GM18499 (cell line): ENCODE measurements at regions not wholly inside any gene's neighbourhood (a gene's known extent, or its start where the extent isn't known, plus 50 kb on each side); places are given as distances from the start of the nearest gene placed in this dataset.
"Not testable (repeated sequence)": the region's sequence is repeated elsewhere in the genome, so short reads cannot be mapped to it uniquely, and the experiment has no call there.

Source experiments
- ATAC-seq: cut with Tn5 transposase; IDR thresholded peaks from one replicate; pipeline ENCODE4 v1.9.1; 2021; ENCODE audit warnings: moderate number of reproducible peaks; ENCODE audit not compliant: insufficient read depth, unreplicated experiment

- ATAC-seq, result no peak
Measured at GRCh38 chr16:51986717-51987116, 560.2 kb downstream of the TOX3 start.

DNA sequence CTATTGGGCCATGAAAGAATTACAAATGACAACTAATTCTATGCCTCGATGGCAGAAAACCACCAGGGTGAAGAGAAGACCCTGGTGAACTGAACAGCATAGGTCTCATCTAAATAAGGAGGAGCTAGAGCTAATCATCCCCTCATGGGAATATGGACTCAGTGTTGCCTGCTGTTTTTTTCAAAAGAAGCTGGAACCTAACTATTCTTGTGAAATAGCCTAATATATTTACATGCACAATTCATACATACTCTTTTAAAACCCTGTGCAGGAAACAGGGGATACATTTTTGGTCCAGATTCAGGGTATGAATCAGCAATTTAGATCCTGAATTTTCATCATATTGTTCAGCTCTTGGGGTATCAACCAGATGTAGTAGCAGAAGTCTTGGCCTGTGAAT is 560.6 kb downstream of the TOX3 start:
- ATAC-seq, result no peak

- ATAC-seq, result no peak
Measured at GRCh38 chr16:51985126-51985525, 561.8 kb downstream of the TOX3 start.

GRCh38 chr16:51984395-51984794 is 562.5 kb downstream of the TOX3 start:
- ATAC-seq, result no peak

- no peak for ATAC-seq
Measured at GRCh38 chr16:51982715-51983680, 563.9 kb downstream of the TOX3 start.

- ATAC-seq, result no peak
Measured at GRCh38 chr16:51981725-51982124, 565.2 kb downstream of the TOX3 start.

- ATAC-seq, result not testable (repeated sequence)
Measured at GRCh38 chr16:51977506-51977905, 569.4 kb downstream of the TOX3 start.

- ATAC-seq, result no peak
Measured at GRCh38 chr16:51971184-51971583, 575.8 kb downstream of the TOX3 start.

DNA sequence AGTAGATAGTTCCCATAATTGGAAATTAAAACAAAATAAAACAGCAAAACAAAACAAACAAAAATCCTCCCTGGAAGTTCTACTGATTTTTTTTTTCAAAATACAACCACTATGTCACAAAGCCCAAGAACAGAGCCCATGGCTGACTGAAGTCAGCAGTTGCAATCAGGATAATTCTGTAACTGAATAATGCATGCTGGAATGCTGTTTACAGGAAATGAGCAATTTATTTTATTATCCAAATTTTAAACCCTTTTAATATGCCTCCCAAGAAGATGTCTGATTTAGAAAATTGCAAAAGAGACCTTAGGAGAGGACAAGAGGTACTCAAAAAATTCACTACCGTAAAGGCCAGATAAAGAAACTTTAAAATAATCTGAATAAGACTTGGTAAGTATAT is 578.2 kb downstream of the TOX3 start:
- no peak for ATAC-seq

- ATAC-seq, result no peak
Measured at GRCh38 chr16:51967646-51968045, 579.3 kb downstream of the TOX3 start.

DNA sequence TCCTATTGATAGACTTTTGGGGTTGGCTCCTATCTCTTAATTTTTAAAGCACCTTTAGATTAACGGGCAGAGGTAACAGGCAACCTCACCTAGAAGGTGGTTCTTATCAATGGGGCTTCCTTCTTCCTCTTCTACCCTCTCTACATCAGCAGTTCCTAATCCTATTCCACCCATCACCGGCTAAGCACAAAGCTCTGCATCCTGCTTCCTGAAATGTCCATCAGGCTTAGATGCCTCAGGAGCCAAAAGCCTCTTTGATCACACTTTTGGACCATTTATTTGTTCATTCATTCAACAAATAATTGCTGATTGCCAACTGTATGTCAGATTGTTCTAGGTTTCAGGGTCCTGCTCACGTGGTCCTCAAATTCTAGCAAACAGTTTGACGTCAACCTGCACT is 586.0 kb downstream of the TOX3 start:
- ATAC-seq, result no peak

DNA sequence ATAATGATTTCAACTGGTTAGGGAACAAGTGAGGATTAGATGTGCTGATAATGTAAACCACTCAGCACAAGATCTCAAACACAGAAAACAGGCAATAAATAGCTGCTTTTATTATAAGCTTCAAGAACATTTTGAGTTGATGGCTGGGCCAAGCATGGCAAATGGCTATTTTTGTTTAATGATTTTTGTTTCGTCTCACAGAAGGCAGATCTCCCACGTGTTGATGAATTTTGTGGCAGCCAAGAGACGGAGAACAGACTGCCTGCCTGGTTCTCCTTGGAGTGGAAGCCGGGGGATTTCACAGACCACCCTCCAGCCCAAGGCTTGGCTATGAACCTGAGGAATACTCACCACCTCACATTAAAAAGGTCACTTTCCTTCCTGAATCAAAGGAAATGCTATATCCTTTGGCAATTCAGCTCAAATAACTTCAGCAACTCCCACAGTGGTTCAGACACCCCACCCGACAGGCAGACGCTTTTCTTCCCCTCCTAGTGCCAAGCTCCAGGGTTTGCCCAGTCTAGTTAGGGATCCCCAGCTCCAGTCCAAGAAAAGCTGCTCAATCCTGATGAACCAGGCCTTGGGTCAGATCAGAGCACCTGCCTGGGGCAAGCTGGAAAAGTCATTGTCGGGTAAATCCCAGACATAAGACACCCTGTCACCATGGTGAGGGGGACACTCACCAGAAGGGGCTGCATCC is 593.5 kb downstream of the TOX3 start:
- no peak for ATAC-seq

- ATAC-seq, result no peak
Measured at GRCh38 chr16:51952500-51952899, 594.4 kb downstream of the TOX3 start.

GRCh38 chr16:51951668-51952298 is 595.2 kb downstream of the TOX3 start:
- no peak for ATAC-seq

DNA sequence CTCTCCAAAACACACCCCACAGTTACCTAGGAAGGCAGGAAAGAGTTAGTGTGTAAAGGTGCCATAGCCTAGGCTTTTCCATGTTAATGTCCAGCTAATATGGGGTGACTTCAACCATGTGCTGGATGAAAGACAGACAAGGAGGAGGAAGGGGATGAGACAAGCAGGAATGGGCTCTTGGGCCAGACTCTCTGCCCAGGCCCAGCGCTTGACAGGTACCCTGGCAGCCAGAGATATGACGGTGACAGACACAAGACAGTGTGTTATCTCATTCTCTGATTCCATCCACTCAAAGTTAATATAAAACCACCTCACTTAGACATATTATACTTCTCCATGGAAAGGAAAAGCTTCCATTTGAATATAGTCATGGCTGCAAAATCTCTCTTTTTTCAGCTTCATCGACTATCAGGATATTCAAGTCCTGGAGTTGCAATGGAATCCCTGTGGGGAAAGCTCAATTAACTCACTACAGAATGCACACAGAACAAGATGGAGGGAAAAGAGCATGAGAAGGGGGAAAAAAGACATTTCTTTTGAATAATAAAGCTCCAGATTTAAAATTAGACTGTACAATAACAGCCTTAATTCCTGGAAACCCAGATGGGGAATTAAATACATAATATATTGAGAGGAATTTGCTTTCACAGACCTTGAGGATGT is 596.7 kb downstream of the TOX3 start:
- ATAC-seq, result no peak

DNA sequence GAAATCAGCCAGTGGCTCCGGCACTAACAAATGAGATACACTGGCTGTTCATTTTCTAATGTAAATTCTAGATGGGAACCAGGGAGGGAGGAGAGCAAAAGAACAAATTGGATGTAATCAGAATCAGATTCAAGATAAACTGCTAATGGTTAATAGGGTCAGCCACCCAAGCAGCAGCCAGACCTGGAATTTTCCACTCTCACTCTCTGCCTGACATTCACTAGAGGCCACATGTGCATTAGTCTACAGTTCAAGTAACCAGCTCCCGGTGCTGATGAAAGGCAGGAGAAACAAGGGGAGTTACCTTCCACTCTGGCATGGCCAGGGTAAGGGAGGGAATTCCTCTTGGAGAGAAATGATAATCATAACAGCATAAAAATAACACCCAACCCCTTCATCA is 597.7 kb downstream of the TOX3 start:
- ATAC-seq, result no peak

- no peak for ATAC-seq
Measured at GRCh38 chr16:51941412-51941811, 605.5 kb downstream of the TOX3 start.

DNA sequence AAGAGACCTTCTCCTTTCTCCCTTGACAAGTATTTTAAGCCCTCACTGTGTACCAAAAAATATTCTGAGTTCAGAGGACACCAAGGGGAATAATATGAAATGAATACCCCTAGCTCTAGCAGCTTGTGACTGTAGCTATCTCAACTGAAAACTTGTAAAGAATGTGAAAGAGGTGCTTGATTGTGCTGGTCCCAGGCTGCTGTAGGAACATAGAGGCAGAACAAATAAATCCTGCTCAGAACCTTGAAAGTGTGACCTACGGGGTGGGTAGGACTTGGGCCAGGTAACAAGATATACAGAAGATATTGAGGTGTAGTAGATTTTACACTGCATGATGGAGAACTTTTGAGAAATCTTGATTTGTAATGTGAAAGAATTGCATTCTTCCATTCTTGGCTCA is 606.8 kb downstream of the TOX3 start:
- ATAC-seq, result no peak

- ATAC-seq, result no peak
Measured at GRCh38 chr16:51939378-51939871, 607.5 kb downstream of the TOX3 start.

DNA sequence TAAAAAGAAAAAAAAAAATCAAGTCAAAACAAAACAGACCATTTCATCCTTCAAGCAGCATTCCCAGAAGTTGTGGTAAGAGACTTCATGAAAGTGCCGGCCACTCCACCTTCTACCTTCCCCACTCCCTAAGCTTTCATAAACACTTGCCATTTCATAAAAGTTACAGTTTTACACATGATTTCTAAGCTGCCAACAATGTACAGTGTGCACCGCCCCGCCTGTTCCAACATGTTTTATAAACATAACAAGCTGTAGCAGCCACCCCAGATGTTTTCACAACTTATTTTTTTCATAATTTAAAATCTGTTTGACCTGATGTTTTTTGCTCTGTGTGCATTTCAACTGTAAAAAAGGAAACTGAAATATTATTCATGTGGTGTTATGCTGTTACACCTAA is 608.1 kb downstream of the TOX3 start:
- no peak for ATAC-seq
